Activated CD4-positive, alpha-beta T cell treated with anti-CD3 and anti-CD28 coated beads for 36 hours (primary cell): ENCODE measurements at regions not wholly inside any gene's neighbourhood (a gene's known extent, or its start where the extent isn't known, plus 50 kb on each side); places are given as distances from the start of the nearest gene placed in this dataset.

Experiments
- ATAC-seq: fragments of 200-7000 bp; cut with Tn5 transposase; one replicate; pipeline ENCODE4 v1.10.0; 2021; ENCODE audit warnings: mild to moderate bottlenecking, moderate library complexity
- CTCF ChIA-PET: fragments of 350-600 bp; sonication (Branson Sonifier 250); formaldehyde crosslinking; loops from one replicate; lab custom pipeline; 2021; ENCODE audit warnings: antibody characterized with exemption; lab: Charles Lee
- POLR2A ChIA-PET: fragments of 350-600 bp; sonication (Branson Sonifier 250); formaldehyde crosslinking; loops from one replicate; lab custom pipeline; 2021; ENCODE audit warnings: antibody characterized with exemption, inconsistent platforms; lab: Charles Lee
- DNase-seq: peaks from one replicate; pipeline ENCODE4 v3.0.0-alpha.2; 2020
- H3K27ac Mint-ChIP-seq: one replicate; pipeline ENCODE4 v1.8.0; 2021; ENCODE audit warnings: mixed read lengths
- H3K27me3 Mint-ChIP-seq: one replicate; pipeline ENCODE4 v1.8.0; 2021; ENCODE audit warnings: mixed read lengths
- H3K36me3 Mint-ChIP-seq: one replicate; pipeline ENCODE4 v1.8.0; 2021; ENCODE audit warnings: low read depth, mixed read lengths
- H3K4me1 Mint-ChIP-seq: one replicate; pipeline ENCODE4 v1.8.0; 2021; ENCODE audit warnings: mixed read lengths
- H3K4me3 Mint-ChIP-seq: one replicate; pipeline ENCODE4 v1.8.0; 2021; ENCODE audit warnings: mild to moderate bottlenecking, moderate library complexity, mixed read lengths
- H3K9me3 Mint-ChIP-seq: one replicate; pipeline ENCODE4 v1.8.0; 2021; ENCODE audit warnings: low read depth, mixed read lengths
- intact Hi-C, 2 experiments: fragments of 100-400 bp; cut with DNase I in 1 of 2; cut with micrococcal nuclease in 1 of 2; formaldehyde crosslinking; loops; one replicate each; pipeline versions ENCODE4 v1.14.2 to v1.15.1; 2022 to 2024; cut with DNase I, micrococcal nuclease

- intact Hi-C loops: no loop called here
- H3K36me3 Mint-ChIP-seq: no peaks in the 10 kb centered on the region
- peaks cover 5% of the 10 kb centered on the region for H3K9me3 Mint-ChIP-seq
- no peak overlapping the region for H3K27ac Mint-ChIP-seq
- no peaks in the 10 kb centered on the region for H3K4me1 Mint-ChIP-seq
- no peaks in the 10 kb centered on the region for H3K27me3 Mint-ChIP-seq
- DNase-seq: no peak
- H3K4me3 Mint-ChIP-seq: no peak overlapping the region
- no peak for ATAC-seq
- CTCF ChIA-PET: no interaction called here
- POLR2A ChIA-PET: no interaction called here
Measured at GRCh38 chr4:60846678-60847077, 353.4 kb upstream of the ADGRL3 start.

GRCh38 chr4:60847614-60848013, 352.5 kb upstream of the ADGRL3 start:
- DNase-seq (no peak), ATAC-seq (no peak)
- no peak overlapping the region for H3K27ac Mint-ChIP-seq
- intact Hi-C loops: no loop called here
- POLR2A ChIA-PET: no interaction called here
- no peaks in the 10 kb centered on the region for H3K27me3 Mint-ChIP-seq
- CTCF ChIA-PET: no interaction called here
- no peak overlapping the region for H3K4me3 Mint-ChIP-seq
- no peaks in the 10 kb centered on the region for H3K4me1 Mint-ChIP-seq
- H3K9me3 Mint-ChIP-seq: peaks cover 7% of the 10 kb centered on the region
- H3K36me3 Mint-ChIP-seq: no peaks in the 10 kb centered on the region

DNA sequence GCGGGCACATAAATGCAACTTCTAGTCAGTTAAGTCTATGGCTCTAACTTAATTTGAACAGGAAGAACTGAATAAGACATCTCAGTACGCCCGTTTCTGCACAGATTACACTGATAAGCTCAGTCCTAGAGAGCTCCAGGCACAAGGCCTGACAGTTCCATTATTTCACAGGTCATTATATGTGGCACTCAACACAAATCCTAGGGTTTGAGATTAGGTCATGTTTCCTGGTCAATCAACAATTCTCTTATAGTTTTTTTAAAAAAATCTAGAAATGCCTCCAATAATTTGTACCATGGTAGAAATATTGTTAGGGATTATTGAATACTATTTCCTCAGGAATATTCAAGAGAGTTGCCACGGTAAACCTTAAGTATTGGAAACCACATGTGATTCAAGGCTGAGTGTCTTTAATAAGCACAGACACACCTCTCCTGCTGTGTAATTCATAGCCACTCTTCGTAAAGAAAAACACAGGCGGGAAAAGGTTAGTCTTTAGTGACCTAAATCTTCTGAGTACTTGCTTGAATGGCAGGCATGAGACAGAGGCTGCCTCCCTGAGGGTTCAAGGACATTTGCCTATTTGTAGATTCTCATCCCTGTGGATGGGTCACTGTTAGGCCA, 342.9 kb upstream of the ADGRL3 start:
- Mint-ChIP-seq H3K27ac (no peak overlapping the region), H3K4me3 (no peak overlapping the region), H3K4me1 (no peaks in the 10 kb centered on the region), H3K9me3 (peaks cover 11% of the 10 kb centered on the region), H3K27me3 (no peaks in the 10 kb centered on the region), H3K36me3 (no peaks in the 10 kb centered on the region)
- ChIA-PET CTCF (no interaction called here), POLR2A (no interaction called here)
- no peak for ATAC-seq
- DNase-seq: no peak
- intact Hi-C loops: no loop called here

DNA sequence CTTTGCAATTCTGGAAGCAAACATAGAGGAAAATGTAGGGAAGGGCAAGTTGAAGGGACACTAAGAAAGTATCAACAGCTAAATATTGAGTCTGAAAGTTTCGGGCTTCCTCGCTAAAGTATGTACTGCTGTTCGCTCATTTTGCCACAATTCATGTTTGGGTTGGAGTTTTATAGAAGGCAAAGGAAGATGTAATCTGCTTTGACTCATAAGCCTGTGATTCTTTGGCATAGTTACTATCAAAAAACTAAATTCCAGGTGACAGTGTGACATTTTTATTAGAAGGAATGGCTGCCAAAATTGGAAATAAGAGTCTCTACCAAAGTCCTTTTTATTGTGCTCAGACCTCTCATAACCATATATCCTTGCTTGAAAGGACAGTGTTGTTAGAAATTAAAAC, 336.7 kb upstream of the ADGRL3 start:
- Mint-ChIP-seq H3K36me3 (no peaks in the 10 kb centered on the region), H3K4me1 (no peaks in the 10 kb centered on the region), H3K9me3 (peaks cover 9% of the 10 kb centered on the region), H3K27ac (no peak overlapping the region), H3K27me3 (no peaks in the 10 kb centered on the region), H3K4me3 (no peak overlapping the region)
- ATAC-seq (no peak), DNase-seq (no peak)
- ChIA-PET CTCF (no interaction called here), POLR2A (no interaction called here)
- intact Hi-C loops: no loop called here

DNA sequence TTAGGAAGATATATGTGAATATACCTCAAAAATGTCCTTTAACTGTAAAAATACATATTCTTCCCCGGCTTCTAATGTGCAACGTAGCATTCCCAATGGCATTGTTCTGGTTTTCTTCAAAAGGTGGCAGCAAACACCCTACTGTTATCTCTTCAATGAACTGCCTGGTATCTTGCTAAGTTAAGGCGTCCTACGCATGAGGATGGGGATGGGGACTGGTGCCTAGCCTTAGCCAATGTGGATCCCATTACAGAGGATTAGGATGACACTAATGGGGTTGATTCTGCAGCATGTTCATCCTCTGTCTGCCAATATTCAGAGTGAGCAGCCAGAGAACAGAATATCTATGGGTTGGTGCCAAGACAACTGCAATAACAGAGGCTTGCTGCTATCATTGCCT, 334.9 kb upstream of the ADGRL3 start:
- Mint-ChIP-seq H3K27ac (no peak overlapping the region), H3K4me3 (no peak overlapping the region), H3K27me3 (no peaks in the 10 kb centered on the region), H3K36me3 (no peaks in the 10 kb centered on the region), H3K9me3 (peaks cover 9% of the 10 kb centered on the region), H3K4me1 (no peaks in the 10 kb centered on the region)
- intact Hi-C loops: no loop called here
- no peak for ATAC-seq
- ChIA-PET CTCF (no interaction called here), POLR2A (no interaction called here)
- DNase-seq: no peak

DNA sequence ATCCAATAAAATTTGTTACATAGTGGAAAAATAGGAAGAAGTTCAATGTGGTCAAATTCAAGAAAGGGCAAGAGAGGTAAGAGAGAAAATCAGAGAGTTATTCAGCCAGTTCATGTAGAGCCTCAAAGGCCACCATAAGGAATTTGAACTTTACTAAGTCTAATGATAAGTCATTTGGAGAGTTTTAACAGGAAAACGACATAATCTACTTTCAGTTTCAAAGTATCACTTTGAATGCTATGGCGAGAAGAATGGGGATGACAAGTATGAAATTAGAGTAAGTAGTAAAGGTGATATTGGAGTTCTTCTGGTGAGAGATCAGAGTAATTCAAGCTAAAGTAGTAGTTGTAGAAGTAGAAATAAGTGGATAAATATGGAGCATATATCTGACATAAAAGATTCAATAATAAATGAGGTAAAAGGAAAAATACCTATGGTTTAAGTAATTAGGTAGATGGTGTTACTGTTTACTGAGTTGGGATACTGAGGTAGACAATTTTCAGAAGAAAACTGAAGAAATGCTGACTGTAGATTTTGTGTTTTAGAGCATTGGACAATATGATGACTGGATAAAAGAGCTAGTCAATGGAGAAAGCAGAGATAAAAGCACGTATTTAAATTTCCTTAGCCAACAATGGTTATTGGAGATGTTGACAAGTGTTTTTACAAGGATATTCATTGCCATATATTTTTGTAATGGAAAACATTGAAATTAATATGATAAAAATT, 331.7 kb upstream of the ADGRL3 start:
- no peak overlapping the region for H3K4me3 Mint-ChIP-seq
- CTCF ChIA-PET: interaction anchor here (1.2 kb wide), 1 partner anchor 15 kb away, joined by 3 read pairs; no protein-coding TSS in a partner anchor

DNA sequence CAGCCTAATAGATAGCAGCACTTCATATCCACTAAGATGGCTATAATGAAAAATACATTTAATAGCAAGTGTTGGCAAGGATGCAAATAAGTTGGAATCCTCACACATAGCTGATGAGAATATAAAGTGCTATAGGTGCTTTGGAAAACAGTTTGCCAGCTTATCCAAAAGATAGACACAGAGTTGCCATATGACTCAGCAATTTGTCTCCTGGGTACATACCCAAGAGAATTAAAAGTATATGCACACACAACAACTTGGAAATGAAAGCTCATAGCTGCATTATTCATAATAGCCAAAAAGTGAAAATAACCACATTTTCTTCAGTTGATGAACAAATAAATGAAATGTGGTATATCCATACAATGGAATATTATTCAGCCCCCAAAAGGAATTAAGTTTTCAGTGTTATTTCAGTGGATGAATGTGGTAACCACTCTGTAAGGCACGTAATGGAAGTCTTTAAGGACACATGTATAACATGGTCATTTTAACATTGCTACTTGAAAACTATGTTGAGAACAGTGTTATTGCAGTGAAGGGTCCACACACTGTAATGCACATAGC, 320.9 kb upstream of the ADGRL3 start:
- intact Hi-C loops: no loop called here
- POLR2A ChIA-PET: no interaction called here
- CTCF ChIA-PET: no interaction called here
- Mint-ChIP-seq H3K4me3 (no peak overlapping the region), H3K27me3 (no peaks in the 10 kb centered on the region), H3K4me1 (no peaks in the 10 kb centered on the region), H3K36me3 (no peaks in the 10 kb centered on the region), H3K27ac (no peak overlapping the region), H3K9me3 (peaks cover 8% of the 10 kb centered on the region)
- no peak for ATAC-seq
- no peak for DNase-seq

More for the DNA sequence above, 331.7 kb upstream of the ADGRL3 start:
- Mint-ChIP-seq H3K27me3 (no peaks in the 10 kb centered on the region), H3K36me3 (no peaks in the 10 kb centered on the region), H3K27ac (no peak overlapping the region), H3K9me3 (peaks cover 11% of the 10 kb centered on the region), H3K4me1 (no peaks in the 10 kb centered on the region)
- intact Hi-C loops: no loop called here
- no peak for ATAC-seq
- DNase-seq: no peak
- POLR2A ChIA-PET: no interaction called here

DNA sequence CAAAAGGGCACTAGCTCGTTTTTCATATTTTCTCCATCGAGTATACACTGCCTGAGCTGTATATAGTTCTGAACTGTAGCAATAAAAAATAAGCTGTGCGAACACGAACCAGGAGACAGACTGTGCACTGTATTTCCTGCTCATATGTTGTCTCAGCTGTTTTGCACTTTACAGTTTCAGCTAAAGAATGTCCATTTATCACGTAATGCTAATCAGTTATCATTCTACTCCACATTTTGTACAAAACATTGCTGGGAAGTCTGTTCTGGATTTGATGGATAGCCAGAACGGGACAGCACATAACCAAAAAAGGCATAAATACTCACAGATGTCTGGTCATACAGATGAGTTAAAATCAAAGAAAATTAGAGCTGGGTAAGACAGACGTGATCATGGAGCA, 315.5 kb upstream of the ADGRL3 start:
- POLR2A ChIA-PET: no interaction called here
- Mint-ChIP-seq H3K27me3 (no peaks in the 10 kb centered on the region), H3K9me3 (peaks cover 18% of the 10 kb centered on the region), H3K4me3 (no peak overlapping the region), H3K36me3 (no peaks in the 10 kb centered on the region), H3K27ac (no peak overlapping the region), H3K4me1 (no peaks in the 10 kb centered on the region)
- intact Hi-C loops: no loop called here
- CTCF ChIA-PET: no interaction called here
- DNase-seq: no peak
- no peak for ATAC-seq

- H3K4me1 Mint-ChIP-seq: no peaks in the 10 kb centered on the region
- peaks cover 19% of the 10 kb centered on the region for H3K9me3 Mint-ChIP-seq
- no peaks in the 10 kb centered on the region for H3K36me3 Mint-ChIP-seq
- POLR2A ChIA-PET: no interaction called here
- ATAC-seq (no peak), DNase-seq (no peak)
- H3K27me3 Mint-ChIP-seq: no peaks in the 10 kb centered on the region
- no peak overlapping the region for H3K4me3 Mint-ChIP-seq
- no peak overlapping the region for H3K27ac Mint-ChIP-seq
- CTCF ChIA-PET: no interaction called here
- intact Hi-C loops: no loop called here
Measured at GRCh38 chr4:60885011-60885410, 315.1 kb upstream of the ADGRL3 start.

DNA sequence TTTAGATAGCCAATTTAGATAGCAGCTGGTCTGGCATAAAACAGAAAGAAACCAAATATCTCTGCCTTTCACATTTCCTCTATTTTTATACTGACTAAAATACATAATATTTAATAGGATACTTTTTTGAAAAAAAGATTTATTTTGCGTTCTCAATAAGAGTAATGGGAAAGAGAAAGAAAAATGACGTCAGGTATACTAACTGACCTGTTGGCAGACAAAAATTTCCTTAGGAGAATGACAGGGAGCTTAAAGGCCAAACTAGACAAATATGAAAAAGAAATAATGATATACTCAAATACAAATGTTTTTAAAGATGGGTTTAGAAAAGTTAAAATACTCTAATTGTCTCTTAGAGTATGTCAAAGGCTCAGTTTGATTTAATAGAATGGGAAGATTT, 309.4 kb upstream of the ADGRL3 start:
- ATAC-seq (no peak), DNase-seq (no peak)
- intact Hi-C loops: no loop called here
- H3K4me1 Mint-ChIP-seq: no peaks in the 10 kb centered on the region
- ChIA-PET CTCF (no interaction called here), POLR2A (no interaction called here)
- no peaks in the 10 kb centered on the region for H3K36me3 Mint-ChIP-seq
- peaks cover 36% of the 10 kb centered on the region for H3K9me3 Mint-ChIP-seq
- H3K27ac Mint-ChIP-seq: no peak overlapping the region
- H3K27me3 Mint-ChIP-seq: no peaks in the 10 kb centered on the region
- no peak overlapping the region for H3K4me3 Mint-ChIP-seq

- ATAC-seq (no peak), DNase-seq (no peak)
- Mint-ChIP-seq H3K4me3 (no peak overlapping the region), H3K36me3 (no peaks in the 10 kb centered on the region), H3K27ac (no peak overlapping the region), H3K4me1 (no peaks in the 10 kb centered on the region), H3K9me3 (peaks cover 36% of the 10 kb centered on the region), H3K27me3 (no peaks in the 10 kb centered on the region)
- ChIA-PET CTCF (no interaction called here), POLR2A (no interaction called here)
- intact Hi-C loops: no loop called here
Measured at GRCh38 chr4:60891947-60892346, 308.2 kb upstream of the ADGRL3 start.

DNA sequence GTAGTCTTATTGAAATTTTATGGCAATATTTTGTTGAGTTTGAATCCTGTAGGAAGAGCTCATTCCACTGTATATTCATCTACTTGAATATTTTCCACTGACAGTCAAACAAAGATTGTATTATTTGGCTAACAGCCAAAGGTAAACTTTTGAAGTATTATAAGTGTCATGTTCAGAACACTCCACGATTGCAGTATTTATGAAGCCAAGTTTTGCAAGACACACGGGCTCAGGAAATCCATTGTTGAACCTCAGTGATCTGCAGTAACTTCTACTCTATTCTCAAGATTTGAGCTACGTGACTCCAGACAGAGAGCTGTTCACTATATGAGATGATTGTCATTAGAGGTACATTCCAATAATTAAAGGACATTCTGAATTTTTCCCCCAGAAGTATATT, 302.7 kb upstream of the ADGRL3 start:
- DNase-seq (no peak), ATAC-seq (no peak)
- Mint-ChIP-seq H3K27ac (no peak overlapping the region), H3K4me3 (no peak overlapping the region), H3K4me1 (no peaks in the 10 kb centered on the region), H3K27me3 (no peaks in the 10 kb centered on the region), H3K9me3 (peaks cover 17% of the 10 kb centered on the region), H3K36me3 (no peaks in the 10 kb centered on the region)
- intact Hi-C loops: no loop called here
- ChIA-PET POLR2A (no interaction called here), CTCF (no interaction called here)
